Stromal cell of bone marrow (primary cell): ENCODE measurements at regions not wholly inside any gene's neighbourhood (a gene's known extent, or its start where the extent isn't known, plus 50 kb on each side); places are given as distances from the start of the nearest gene placed in this dataset.
"Not testable (repeated sequence)": the region's sequence is repeated elsewhere in the genome, so short reads cannot be mapped to it uniquely, and the experiment has no call there.

ENCODE experiments used
- DNase-seq: peaks from one replicate; pipeline ENCODE4 v3.0.0-alpha.2; 2012; ENCODE audit warnings: low read depth

DNA sequence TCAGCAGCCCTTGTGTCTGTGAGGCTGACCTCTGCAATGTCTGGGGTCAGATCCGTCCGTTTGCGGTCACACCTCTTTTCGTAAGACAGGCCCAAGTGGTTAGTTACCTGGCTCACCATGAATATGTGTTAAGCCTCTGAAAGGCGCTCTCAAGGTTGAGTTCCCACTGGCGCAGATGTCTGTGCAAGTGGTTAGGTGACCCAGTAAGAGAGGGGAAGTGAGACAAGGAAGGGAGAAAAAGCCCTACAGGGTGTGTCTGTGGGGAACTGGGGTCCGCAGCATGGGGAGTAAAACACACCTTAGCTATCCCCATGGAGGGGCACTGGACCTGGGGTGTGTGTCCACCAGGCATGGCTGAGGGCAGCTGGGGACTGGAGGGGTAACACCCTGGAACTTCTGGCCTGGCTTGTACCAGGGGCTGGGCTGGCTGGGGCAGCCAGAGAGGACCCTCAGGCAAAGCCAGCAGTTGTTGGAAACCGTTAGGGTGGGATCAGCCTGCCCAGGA is 391.6 kb upstream of the PROK2 start:
- no peak for DNase-seq

DNA sequence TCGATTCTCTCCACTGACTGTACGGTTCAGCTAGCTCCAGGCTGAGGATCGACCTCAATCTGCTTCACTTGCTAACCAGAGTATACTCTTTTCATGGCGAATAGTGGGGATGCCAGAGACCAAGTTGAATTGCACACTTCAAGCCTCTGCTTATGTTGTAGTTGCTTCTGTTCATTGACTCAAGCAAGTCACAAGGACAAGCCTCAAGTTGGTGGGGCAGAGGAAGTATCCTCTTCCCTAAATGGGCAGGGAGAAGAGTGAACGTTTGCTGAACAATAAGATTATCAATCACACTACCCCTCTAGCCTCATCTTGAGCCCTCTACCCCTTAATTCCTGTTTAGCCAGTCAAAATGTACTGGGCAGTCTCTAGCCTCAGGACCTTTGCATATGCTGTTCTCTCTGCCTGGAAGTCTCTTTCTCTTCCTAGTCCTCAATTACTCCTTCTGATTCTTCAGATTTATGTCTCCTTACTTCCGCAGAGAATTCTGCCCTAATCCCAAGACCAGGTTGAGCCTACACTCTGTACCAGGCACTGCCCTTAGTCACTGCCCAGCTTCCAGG is 390.4 kb upstream of the PROK2 start:
- DNase-seq = no peak

DNA sequence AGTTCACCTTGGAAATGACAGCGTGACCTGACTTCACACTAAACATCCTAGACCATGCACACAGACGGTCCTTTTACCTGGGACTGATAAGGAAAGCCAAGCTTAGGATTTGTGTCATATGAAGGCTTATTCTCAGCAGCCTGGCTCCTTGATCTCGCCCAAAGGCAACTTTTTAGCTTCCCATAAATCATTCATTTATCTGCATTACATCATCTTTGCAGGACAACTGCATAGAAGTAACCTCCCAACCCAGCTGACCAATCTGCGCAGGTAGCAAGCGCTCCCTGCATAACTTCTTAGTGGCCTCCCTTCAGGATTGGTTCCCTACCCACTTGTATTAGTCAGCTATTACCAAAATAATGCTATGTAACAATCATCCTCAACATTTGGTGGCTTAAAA is 389.9 kb upstream of the PROK2 start:
- DNase-seq = no peak

DNA sequence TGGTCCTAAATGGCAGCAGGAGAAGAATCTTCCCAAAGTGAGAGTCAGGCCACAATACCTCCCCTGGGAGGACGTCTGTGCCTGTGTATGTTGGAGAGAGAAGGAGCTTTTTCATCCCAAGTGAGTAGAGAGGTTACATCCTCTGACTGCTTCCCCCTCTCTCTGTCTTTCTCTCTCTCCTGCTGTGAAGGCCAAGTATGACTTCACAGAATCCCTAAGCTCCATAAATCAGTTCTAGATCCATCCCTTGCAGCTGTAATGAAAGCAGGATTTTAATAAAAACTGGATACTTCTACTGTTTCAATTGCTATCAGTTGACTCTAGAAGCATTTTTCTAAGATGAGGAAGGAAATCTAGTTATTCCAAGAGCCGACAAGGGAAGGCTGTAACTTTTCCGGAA is 389.1 kb upstream of the PROK2 start:
- DNase-seq = no peak

DNA sequence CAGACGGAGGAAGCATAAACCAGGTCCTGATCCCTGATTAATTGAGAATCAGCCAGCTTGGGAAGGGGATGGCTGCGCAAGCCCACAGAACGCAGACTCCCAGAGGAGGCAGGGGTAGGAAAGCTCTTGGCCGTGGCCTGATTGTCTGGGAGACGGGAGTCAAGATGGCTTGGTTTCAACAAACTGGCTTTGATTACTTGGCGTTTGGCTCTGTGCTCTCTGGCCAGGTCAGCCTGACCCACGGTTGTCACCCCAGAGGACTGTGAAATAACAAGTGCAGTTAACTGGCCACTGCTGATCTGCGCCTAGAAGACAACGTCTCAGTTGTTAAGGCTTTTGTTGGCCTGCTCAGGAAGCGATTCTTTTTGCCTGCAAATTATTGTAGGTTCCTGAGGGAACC is 387.0 kb upstream of the PROK2 start:
- no peak for DNase-seq

DNA sequence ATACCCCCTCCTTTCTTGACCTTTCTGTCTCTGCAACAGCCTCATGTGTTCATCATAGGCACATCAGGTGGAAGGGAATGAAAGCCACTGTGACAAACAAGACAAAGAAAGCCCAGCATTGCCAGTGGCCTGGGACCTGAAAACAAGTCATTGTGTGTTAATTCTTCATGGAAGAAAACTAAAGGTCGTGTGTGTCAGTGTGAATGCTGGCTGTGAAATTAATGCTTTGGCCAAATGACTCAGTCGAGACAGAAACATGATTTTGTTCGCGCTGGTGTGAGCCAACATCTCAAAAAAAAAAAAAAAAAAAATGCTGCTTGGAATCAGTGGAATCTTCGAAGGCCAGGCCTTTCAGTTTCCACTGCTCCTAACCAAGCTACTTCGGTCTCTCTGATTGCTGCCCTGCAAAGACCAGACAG is 386.5 kb upstream of the PROK2 start:
- DNase-seq = no peak

DNA sequence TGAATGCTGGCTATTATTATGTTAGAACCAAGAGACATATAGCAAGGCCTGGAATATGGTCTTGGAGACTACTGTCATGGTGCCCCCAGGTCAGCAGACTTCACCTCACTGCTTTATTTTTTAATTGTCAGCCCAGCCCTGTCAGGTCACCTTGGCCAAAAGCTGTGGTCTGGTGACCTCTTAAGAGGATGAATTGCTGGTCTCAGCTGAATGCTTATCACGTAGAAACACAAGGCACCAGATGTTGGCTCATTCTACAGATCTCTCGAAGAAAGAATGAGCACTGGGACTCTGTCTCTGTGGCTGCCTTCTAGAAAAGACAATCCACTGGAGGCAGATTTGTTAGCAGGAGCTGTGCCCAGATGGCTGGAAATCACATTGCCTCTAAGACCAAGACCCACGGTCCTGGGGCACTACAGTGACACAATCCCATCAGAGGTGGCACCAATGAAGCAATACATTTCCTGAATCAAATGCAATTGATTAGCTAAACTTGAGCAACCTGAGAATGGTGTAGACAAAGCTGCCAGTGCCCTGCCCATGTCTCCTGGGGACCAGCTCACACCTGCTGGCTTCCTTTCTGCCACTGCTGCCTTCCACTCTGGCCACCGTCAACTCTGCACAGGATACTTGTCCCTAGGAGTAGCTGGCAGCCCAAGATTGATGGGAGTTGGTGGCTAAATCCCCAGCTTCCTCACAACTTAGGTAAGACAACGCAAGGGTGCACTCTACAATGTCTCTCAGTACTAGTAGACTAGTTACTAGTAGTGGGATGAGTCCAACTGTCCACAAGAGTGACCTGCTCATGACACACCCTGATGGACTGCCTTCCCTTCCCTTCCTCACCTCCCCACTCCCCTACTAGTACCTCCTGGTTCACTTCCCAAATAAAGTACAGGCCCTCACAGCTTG is 384.9 kb upstream of the PROK2 start:
- no peak for DNase-seq

DNA sequence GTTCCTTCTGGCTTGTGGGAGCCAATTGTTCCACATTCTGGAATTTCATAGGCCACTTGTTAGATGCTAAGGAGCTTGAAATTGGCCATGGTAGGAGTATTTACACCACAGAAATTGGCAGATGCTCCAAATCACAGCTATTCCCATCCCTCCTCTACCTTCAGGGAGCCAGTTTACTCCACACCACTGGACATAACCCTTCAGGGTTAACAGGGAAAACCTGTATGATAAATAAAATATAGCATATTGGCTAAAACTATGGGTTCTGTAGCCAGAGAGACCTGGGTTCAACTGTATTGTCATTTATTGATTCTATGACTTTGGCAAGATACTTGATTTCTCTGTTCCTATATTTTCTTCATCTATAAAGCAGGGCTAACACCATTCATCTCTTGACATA is 384.2 kb upstream of the PROK2 start:
- no peak for DNase-seq

DNA sequence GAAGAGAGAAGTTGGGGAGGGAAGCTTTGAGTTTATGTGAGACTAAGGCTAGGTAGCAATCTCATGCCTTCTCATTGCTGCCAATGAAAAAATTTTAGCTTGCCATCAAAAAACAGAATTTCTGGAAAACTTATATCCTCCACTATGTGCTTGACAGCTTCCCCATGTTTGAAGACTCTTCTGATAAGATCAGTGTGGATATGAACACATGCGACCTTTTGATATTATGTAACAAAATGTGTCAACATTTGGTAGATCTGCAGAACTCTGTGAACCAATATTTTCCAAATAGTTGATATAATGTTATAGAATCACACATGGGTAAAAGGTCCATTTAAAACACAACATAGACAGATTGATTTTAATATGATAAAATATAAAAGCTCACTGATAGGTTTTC is 380.9 kb upstream of the PROK2 start:
- DNase-seq = no peak

DNA sequence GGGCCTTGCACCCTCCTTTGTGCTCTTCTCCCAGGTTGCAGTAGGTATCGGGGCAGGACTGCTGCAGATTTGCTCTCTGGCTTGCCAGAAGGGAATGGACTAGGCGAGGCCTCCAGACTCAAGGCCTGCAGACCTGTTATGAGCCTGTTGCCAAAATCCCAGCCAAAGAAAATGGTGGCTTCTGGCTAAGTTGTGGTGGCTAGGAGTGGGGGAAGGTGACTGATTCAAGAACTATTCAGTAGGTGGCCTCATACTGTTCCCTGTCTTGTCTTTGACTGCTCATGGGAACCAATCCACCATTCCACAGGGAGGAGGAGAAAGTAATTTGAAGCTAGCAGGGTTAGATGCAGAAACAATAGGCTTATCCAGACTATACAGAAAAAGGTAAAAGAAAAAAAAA is 380.4 kb upstream of the PROK2 start:
- no peak for DNase-seq

DNA sequence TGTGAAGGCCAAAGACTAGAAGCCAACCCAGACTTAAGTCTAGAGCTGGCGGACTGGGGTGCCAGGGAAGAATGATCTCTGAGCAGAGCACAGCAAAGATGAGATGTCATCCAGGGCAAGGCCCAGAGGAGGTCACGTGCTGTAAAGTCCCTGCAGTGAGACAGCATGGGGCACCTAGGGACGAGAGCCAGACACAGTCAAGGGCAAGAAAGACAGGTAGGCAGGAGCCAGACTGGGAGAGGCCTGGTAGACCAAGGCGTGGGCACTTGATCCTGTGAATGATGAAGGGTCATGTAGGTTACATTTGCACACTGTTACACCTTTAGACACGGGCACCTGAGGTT is 379.7 kb upstream of the PROK2 start:
- no peak for DNase-seq

DNA sequence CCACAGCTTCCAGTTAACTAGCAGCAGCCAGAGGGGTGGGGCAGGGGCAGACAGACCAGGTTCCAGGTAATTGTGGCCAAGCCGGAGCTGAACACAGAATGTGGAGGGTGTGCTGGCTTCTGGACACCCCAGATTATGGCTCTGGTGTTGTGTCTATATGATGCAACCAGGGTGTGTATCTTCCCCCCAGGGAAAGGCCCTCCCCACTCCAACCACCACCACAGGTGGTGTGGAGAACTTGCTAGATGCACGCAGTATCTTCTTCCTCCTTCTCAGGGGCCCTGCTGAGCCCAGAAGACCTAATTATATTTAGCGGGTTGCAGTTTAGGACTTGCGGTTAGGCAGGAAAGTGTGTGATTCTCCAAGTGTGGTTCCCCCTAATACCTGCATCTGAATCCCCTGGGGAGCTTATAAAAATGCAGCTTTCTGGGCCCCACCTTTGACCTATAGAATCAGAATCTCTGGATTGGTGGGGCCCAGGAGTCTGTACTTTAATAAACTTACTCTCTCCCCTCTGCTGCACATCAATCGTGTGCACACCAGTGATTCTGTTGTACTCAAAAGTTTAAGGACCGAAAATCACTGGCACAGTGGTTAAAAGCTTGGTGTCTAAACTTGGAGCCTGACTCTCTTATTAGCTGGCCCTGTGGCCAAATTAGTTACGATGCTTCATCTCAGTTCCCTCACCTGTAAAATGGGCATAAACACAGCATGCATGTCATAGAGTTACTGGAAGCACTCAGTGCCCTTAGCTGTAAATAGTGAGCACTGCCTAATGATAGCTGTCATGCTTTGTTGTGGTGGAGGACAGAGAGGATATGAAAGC is 379.1 kb upstream of the PROK2 start:
- DNase-seq = no peak

DNA sequence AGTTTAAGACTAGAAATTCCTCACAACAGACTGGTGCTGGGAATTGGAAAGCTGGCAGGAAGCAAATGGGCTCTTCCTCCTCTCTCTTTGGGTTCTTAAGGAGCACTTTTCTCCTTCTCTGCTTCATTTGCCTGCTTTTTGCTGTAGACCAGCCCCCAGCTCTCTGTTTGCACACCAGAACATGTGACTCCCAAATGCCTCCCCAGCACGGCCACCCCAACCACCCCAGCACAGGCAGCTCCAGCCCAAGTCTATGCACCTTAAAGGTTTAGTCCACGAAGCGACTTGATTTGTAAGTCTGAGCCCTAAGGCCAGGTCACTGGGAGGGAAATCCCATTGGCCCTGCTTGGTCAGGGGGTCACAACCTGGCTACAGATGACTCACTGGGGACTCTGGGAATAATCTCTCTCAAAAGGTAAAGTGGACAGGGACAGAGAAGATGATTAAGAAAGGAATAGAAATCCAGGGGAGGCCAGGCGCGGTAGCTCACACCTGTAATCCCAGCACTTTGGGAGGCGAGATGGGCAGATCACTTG is 377.8 kb upstream of the PROK2 start:
- no peak for DNase-seq

DNA sequence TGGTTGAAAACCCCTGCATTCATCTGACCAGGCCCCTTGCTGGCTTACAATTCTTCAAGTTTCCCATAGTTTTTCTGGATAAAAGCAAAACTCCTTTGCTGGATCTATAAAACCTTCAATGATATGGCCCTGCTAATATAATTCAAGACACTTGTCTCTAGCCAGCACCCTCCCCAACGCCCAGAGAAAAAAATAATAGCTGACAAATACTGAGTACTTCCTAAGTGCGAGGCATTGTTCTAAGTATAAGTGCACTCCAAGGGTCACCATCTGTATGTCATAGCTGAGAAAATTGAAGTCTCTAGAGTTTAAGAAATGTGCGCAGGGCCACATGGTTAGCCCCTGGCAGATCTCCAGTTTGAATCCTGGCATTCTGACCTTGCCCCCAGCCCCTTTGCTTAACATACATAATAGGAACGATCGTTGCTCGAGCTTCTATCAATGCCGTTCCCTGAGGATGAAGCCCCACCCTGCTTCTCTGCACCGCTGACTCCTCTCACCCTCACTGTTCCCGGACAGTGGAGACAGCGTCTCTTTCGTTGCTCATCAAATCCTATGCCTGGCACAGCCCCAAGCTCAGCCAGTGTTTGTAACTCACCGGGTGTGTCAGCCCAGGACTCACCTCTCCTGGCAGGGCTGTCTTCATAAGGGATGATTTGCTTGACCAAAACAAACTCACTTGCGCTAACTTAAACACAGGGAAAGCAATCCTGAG is 377.1 kb upstream of the PROK2 start:
- DNase-seq = no peak

DNA sequence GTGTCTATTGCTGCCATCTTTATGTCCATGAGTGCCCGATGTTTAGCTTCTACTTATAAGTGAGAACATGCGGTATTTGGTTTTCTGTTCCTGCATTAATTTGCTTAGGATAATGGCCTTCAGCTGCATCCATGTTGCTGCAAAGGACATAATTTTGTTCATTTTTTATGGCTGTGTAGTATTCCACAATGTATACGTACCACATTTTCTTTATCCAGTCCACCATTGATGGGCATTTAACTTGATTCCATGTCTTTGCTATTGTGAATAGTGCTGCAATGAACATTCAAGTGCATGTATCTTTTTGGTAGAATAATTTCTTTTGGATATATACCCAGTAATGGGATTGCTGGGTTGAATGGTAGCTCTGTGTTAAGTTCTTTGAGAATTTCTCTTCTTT is 376.3 kb upstream of the PROK2 start:
- not testable (repeated sequence) for DNase-seq

DNA sequence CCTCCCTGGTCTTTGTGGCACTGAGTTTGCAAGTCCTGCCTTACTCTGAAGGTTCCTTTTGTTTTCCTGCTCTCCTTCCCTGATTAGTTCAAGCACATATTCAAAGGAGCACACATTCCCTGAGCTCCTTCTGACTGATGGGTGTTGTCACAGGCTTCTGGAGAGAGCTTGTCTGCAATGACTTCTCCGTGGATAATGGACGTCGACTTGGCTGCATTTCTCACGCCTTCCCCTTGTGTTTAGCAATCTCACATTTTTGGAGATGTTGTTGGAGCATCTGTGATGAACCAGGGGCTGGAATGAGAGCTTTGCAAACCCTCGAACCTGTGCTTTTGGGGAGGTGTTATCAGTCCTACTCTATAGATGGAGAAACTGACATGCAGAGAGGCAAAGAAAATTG is 375.4 kb upstream of the PROK2 start:
- DNase-seq = no peak

DNA sequence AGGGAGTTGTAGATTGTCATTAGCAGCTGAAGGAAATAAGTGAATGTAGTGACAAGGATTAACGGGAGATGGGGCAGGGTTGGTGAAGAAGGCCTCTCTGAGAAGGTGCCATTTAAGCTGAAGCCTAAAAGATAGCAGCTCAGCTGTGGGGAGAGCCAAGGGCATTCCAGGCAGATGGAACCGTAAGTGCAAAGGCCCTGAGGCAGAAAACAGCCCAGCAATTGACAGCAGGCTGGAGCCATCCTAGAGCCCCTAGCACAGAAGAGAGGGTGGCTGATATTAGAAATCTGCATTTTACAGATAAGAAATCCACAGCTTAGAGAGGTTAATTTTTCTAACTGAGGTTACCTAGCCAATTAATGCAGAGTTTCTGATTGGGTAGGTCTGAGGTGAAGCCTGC is 374.5 kb upstream of the PROK2 start:
- no peak for DNase-seq

DNA sequence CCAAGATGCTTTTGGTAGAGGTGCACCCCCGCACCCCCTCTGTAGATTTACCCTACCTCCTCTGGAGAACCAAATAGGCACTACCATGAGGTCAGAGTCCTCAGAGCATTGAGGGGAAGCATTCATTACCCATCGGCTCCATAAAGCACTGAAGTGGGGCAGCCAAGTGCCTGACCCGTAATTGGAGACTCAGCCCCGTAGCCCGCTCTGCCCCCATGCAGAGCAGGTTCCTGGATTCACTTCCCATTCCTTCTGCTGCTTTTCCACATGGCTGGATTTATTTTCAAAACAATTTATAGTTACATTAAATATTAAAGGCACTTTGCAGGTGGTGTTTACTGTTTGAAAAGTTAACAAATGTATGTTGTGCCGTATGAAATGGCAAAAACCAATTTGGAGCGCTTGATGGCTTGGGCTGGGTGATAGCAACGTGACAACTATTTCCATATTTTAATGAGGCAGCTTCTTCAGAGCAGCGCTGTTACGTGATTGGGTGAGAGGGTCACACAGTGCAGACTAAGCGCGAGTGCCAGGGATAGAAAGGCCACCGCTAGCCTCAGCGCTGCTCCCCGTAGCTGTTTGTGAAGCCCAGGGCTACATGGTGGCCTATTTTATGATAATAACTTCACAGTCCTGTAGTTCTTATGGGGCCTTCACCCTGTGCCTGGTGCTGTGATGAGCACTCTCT is 373.8 kb upstream of the PROK2 start:
- no peak for DNase-seq

DNA sequence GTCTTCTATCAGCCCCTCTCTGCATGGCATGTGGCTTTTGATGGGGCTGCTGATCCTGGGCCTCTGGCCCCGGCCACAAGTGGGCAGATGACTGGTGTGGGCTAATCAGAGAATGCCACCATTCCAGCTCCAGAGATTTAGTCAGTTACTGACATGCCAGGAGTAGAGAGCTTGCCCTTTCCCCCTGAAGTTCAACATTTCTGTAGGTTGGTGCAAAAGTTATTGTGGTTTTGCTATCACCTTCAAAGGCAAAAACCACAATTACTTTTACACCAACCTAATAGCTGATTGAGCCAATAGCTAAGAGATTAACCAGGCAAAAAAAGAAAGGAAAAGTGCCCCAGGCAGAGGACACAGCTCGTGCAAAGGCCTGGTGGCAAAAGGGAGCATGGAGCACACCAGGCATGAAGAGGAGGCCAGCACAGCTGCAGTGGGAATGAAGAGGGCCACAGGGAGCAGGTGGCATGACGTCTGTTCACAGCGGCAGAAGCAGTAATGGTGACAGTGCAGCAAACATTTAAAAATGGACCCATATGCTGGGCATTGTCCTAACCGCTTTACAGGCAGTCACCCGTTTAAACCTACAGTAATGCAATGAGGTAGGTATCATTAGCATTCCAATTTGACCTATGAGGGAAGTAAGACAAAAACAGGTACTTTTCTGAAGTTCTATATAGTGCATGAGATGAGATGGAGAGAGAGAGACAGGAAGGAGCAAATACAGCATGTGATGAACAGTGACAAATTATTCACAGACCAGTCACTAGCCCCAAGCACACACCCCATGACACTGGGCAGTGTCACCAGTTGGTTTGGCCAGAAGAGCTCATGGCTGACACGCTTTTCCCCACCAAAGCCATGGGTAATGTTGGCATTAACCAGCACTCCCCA is 373.0 kb upstream of the PROK2 start:
- DNase-seq = no peak

DNA sequence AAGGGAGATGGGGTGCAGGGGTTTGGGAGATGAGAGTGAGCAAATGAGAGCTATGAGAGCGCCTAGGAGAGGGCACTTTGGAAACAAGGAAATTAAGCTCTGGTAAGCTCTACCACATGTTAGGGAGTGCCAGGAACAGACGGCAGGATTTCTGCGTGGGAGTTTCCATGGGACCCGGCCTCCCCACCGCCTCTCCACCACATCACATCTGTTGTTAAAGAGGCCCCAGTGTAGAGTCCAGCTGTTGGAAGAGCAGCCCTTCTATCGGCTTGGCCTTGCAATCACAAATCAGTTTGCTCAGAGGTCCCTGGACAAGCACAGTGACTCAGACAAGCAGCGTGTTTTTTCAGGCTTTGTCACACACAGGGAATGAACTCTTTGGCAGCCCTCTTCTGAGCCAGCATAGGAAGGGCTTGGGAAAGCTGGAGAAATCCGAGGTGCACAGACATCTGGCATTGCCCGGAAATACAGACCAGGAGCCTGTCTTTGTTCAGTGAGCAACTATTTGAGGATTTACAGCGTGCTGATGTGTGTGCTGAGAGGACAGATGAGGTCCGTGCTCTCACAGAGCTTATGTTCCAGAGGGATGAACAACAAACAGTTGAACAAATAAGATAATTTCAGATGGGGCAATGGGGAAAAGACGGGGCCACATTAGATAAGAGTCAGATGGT is 370.6 kb upstream of the PROK2 start:
- DNase-seq = peak; percentile 98
